GM23248 (cell line): ENCODE measurements at regions not wholly inside any gene's neighbourhood (a gene's known extent, or its start where the extent isn't known, plus 50 kb on each side); places are given as distances from the start of the nearest gene placed in this dataset.

Experiments
- EZH2 ChIP-seq: fragments of 200-600 bp; sonication (generic); IDR thresholded peaks from 2 replicates; pipeline ENCODE4 v1.6.1; 2018; ENCODE audit warnings: antibody characterized with exemption, mild to moderate bottlenecking; ENCODE audit not compliant: insufficient read depth, poor library complexity, severe bottlenecking
- EZH2phosphoT487 ChIP-seq: fragments of 200-600 bp; sonication (generic); IDR thresholded peaks from 2 replicates; pipeline ENCODE4 v1.6.1; 2018; ENCODE audit warnings: antibody characterized with exemption, moderate library complexity, mild to moderate bottlenecking, low read depth; ENCODE audit not compliant: insufficient read depth

DNA sequence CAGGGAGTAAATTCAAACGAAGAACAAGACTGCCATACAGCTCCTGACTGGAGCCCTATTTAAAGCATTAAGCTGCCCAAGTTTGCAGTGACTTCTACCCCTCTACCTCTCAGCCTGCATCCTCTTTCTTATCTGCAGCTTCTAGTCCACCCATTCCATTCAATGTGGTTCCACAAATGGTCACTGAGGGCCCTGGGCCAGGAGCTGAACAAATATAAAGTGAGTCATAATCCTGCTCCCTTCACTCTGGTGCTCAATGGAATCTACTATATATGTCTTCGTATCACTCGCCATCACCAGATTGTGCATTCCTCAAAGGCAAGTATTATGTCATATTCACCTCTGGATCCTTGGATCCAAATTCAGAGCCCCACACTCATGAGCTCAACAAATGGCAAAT lies 398.7 kb downstream of the BRINP2 start:
- TF ChIP-seq EZH2 (no peak), EZH2phosphoT487 (no peak)
